Heart right ventricle (tissue), 16 donors: ENCODE measurements at regions not wholly inside any gene's neighbourhood (a gene's known extent, or its start where the extent isn't known, plus 50 kb on each side); places are given as distances from the start of the nearest gene placed in this dataset.
"Not testable (repeated sequence)": the region's sequence is repeated elsewhere in the genome, so short reads cannot be mapped to it uniquely, and the experiment has no call there.

ENCODE experiments used
- ATAC-seq, 8 donors: fragments of 200-7000 bp; cut with Tn5 transposase; one replicate each; pipeline ENCODE4 v1.9.1; 2020; ENCODE audit warnings: mild to moderate bottlenecking in 8 of 8, moderate library complexity in 8 of 8, moderate number of reproducible peaks in 1 of 8
- DNase-seq, 2 donors: peaks; one replicate each; pipeline ENCODE4 v3.0.0-alpha.2; 2020
- H3K27ac ChIP-seq, 10 donors: fragments of 200-600 bp; sonication (generic) in 2 of 10; one replicate each; pipeline versions ENCODE4 v1.5.0 to v1.8.0; 2020 to 2022; ENCODE audit warnings: mild to moderate bottlenecking in 3 of 10
- H3K27me3 ChIP-seq, 7 donors: fragments of 200-600 bp; one replicate each; pipeline ENCODE4 v1.8.0; 2021 to 2022; ENCODE audit warnings: mild to moderate bottlenecking in 2 of 7
- H3K36me3 ChIP-seq, 9 donors: fragments of 200-600 bp; sonication (generic) in 1 of 9; one replicate each; pipeline versions ENCODE4 v1.5.0 to v1.8.0; 2020 to 2022; ENCODE audit warnings: mild to moderate bottlenecking in 2 of 9
- H3K4me1 ChIP-seq, 9 donors: fragments of 200-600 bp; sonication (generic) in 1 of 9; one replicate each; pipeline versions ENCODE4 v1.5.0 to v1.8.0; 2020 to 2022; ENCODE audit warnings: mild to moderate bottlenecking in 4 of 9
- H3K4me3 ChIP-seq, 10 donors: fragments of 200-600 bp; sonication (generic) in 2 of 10; one replicate each; pipeline versions ENCODE4 v1.5.0 to v1.8.0; 2020 to 2022; ENCODE audit warnings: mild to moderate bottlenecking in 7 of 10, moderate library complexity in 2 of 10
- H3K9me3 ChIP-seq, 11 donors: fragments of 200-600 bp in 10 of 11; sonication (generic) in 2 of 11; one replicate each; pipeline versions ENCODE4 v1.5.0 to v1.8.0; 2013 to 2022; ENCODE audit warnings: mild to moderate bottlenecking in 2 of 11, control low read depth in 1 of 11, moderate library complexity in 1 of 11
- WGBS, 2 donors: extraction: QIAGEN DNeasy Blood & Tissue Kit; methylation state at CpG; one replicate each; pipeline ENCODE4 v1.1.7; 2013; ENCODE audit warnings: inconsistent platforms in 1 of 2; 5-methylcytosine and 5-hydroxymethylcytosine counted together
- intact Hi-C, 10 donors: fragments of 100-400 bp; cut with DNase I; formaldehyde crosslinking; loops; one replicate each; pipeline versions ENCODE4 v1.11.1 to v1.14.2; 2022
- TF ChIP-seq, protein P1 (sequence below), 9 donors: fragments of 200-600 bp; sonication (generic) in 2 of 9; IDR thresholded peaks; one replicate each; pipeline versions ENCODE4 v1.5.0 to v1.8.0; 2021 to 2022; ENCODE audit warnings: antibody characterized with exemption in 9 of 9, mild to moderate bottlenecking in 5 of 9, moderate library complexity in 1 of 9
- donor health status: Arrhythmogenic right ventricular cardiomyopathy.
- donor health status: ischemic (EF 13 %, LVEDD 7.1; RV severe dilation, severe dysfunction).
- donor health status: healthy with polysubstance abuse.
- donor health status: DM: no; HTN: yes; CAD: no.
- donor health status: DM: no; HTN: no; CAD: no.
- donor health status: ischemic (EF 25% LVEDD 6.9; RV normal size, moderate dysfunction).
- donor health status: ischemic (EF 25% LVEDD 5.7; RV mildly dilated, moderate dysfunction).
- donor health status: healthy.
- donor health status: DM: yes; HTN: yes; CAD: no.
- donor health status: Ischemic cardiomyopathy.
- donor health status: ischemic (EF 35%, LVEDD 5.7; RV mildly dilated, moderate dysfunction).
- donor health status: nonischemic (EF 11% LVEDD 7.7; RV severe dilation, severe dysfunction).
- donor health status: DM: yes; HTN: yes; CAD: no.
- donor health status: PGD.
- donor health status: ischemic (EF 29% LVEDD 5.4; RV normal size, mild dysfunction).
- donor health status: nonischemic (EF 23%, LVEDD 6.1; RV moderate dilation, normal function).

DNA sequence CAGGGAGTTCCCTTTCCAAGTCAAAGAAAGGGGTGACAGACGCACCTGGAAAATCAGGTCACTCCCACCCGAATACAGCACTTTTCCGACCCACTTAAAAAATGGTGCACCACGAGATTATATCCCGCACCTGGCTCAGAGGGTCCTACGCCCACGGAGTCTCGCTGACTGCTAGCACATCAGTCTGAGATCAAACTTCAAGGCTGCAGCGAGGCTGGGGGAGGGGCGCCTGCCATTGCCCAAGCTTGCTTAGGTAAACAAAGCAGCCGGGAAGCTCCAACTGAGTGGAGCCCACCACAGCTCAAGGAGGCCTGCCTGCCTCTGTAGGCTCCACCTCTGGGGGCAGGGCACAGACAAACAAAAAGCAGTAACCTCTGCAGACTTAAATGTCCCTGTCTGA lies 277.8 kb upstream of the ARHGAP42 start:
- intact Hi-C loops, result not testable (repeated sequence)

DNA sequence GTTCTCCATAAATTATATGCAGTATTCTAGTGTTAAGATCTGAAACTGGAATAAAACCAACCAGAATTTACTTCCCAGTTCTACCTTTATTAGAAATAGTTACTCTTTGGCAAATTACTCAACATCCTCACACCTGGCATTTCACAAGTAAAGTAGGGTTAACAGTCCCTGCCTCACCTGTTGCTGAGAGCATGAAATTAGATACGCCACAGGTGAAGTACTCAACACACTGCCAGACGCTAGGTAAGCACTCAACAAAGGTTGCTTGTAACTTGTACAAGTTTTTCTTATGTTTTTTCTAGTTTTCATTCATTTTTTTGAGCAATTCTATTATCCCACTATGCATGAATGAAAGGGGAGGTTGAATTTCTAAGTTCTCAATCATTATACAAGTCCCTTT lies 267.6 kb upstream of the ARHGAP42 start:
- no peaks in the 10 kb centered on the region for H3K27me3 ChIP-seq
- H3K36me3 ChIP-seq, result no peaks in the 10 kb centered on the region
- no peak for ATAC-seq
- intact Hi-C loops, result no loop called here
- H3K9me3 ChIP-seq, result peaks cover 0 to 49% (median 19%) of the 10 kb centered on the region in 11 donors
- no peak for DNase-seq
- no peaks in the 10 kb centered on the region for H3K4me1 ChIP-seq
- TF ChIP-seq, protein P1, sequence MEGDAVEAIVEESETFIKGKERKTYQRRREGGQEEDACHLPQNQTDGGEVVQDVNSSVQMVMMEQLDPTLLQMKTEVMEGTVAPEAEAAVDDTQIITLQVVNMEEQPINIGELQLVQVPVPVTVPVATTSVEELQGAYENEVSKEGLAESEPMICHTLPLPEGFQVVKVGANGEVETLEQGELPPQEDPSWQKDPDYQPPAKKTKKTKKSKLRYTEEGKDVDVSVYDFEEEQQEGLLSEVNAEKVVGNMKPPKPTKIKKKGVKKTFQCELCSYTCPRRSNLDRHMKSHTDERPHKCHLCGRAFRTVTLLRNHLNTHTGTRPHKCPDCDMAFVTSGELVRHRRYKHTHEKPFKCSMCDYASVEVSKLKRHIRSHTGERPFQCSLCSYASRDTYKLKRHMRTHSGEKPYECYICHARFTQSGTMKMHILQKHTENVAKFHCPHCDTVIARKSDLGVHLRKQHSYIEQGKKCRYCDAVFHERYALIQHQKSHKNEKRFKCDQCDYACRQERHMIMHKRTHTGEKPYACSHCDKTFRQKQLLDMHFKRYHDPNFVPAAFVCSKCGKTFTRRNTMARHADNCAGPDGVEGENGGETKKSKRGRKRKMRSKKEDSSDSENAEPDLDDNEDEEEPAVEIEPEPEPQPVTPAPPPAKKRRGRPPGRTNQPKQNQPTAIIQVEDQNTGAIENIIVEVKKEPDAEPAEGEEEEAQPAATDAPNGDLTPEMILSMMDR (IDR thresholded peaks at IDR 0.05), result no peak
- H3K4me3 ChIP-seq, result no peak overlapping the region
- no peak overlapping the region for H3K27ac ChIP-seq
- WGBS, 2 donors, result 71 to 84% methylated on average over 2 of the region's 2 CpGs

More for the DNA sequence above, 277.8 kb upstream of the ARHGAP42 start:
- not testable (repeated sequence) for H3K27me3 ChIP-seq, ATAC-seq, H3K36me3 ChIP-seq, DNase-seq, H3K27ac ChIP-seq, H3K4me1 ChIP-seq, H3K4me3 ChIP-seq
- 81 to 88% methylated on average over 11 of the region's 11 CpGs for WGBS, 2 donors
- peaks cover 0 to 29% (median 0%) of the 10 kb centered on the region in 11 donors for H3K9me3 ChIP-seq

GRCh38 chr11:100434821-100435641 lies 252.1 kb upstream of the ARHGAP42 start:
- TF ChIP-seq, protein P1 (IDR thresholded peaks at IDR 0.05), result no peak
- DNase-seq (no peak), ATAC-seq (peak in 1 of 8 donors; percentile 38)
- Histone ChIP-seq H3K36me3 (no peaks in the 10 kb centered on the region), H3K9me3 (peaks cover 0 to 6% (median 0%) of the 10 kb centered on the region in 11 donors), H3K27me3 (no peaks in the 10 kb centered on the region), H3K4me1 (peaks cover 0 to 10% (median 0%) of the 10 kb centered on the region in 9 donors), H3K27ac (no peak overlapping the region), H3K4me3 (no peak overlapping the region)
- WGBS, 2 donors, result 61 to 63% methylated on average over 10 of the region's 10 CpGs
- intact Hi-C loops, result no loop called here

DNA sequence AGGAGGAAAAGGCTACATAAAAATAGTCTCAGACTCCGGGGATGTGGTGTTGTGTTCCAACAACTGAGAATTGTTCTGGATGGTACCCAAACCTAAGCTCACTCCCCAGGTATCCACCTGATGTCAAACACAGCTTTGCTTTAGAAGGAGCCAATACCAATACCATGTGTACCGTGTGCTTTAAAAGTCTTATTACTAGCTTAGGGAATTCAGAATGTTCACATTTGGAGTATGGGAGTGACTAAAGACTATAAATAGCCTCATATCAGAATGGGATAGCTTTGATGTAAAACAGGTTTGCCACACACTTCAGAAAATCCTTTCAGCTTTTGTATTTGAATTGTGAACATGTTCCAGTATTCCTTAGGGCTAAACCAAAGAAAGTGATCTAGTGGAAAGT lies 248.7 kb upstream of the ARHGAP42 start:
- Histone ChIP-seq H3K4me3 (no peak overlapping the region), H3K4me1 (peaks cover 0 to 10% (median 0%) of the 10 kb centered on the region in 9 donors), H3K27me3 (no peaks in the 10 kb centered on the region), H3K36me3 (no peaks in the 10 kb centered on the region), H3K9me3 (peaks cover 0 to 10% (median 0%) of the 10 kb centered on the region in 11 donors), H3K27ac (peak overlapping the region in 7 of 10 donors; percentile 10 to 76 (median 50))
- WGBS, 2 donors, result 25 to 29% methylated on average over 2 of the region's 2 CpGs
- TF ChIP-seq, protein P1 (IDR thresholded peaks at IDR 0.05), result no peak
- ATAC-seq (peak in 7 of 8 donors; percentile 63 to 96 (median 82)), DNase-seq (no peak)
- intact Hi-C loops, result no loop called here

DNA sequence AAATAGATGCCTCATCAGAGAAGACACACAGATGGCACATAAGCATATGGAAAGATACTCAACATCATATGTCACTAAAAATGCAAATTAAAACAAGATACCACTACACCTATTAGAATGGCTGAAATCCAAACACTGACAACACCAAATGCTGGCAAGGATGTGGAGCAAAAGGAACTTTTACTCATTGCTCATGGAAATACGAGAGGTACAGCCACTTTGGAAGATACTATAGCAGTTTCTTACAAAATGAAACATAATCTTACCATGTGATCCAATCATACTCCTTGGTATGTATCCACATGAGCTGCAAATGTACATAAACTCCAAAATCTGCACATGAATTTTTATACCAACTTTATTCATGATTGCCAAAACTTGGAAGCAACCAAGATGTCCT lies 246.0 kb upstream of the ARHGAP42 start:
- Histone ChIP-seq H3K27me3 (no peaks in the 10 kb centered on the region), H3K4me1 (peaks cover 0 to 25% (median 6%) of the 10 kb centered on the region in 9 donors), H3K4me3 (no peak overlapping the region), H3K9me3 (peaks cover 0 to 14% (median 0%) of the 10 kb centered on the region in 11 donors), H3K27ac (no peak overlapping the region), H3K36me3 (no peaks in the 10 kb centered on the region)
- intact Hi-C loops, result no loop called here
- WGBS, 2 donors, result 77 to 79% methylated on average over 1 of the region's 1 CpG
- DNase-seq, result no peak
- ATAC-seq, result no peak
- TF ChIP-seq, protein P1 (IDR thresholded peaks at IDR 0.05), result no peak
